Left cardiac atrium (tissue), 4 donors: ENCODE measurements at regions not wholly inside any gene's neighbourhood (a gene's known extent, or its start where the extent isn't known, plus 50 kb on each side); places are given as distances from the start of the nearest gene placed in this dataset.
A peak's percentile ranks its signal among the peaks of the same experiment; 100 is the strongest.
"Not testable (repeated sequence)": the region's sequence is repeated elsewhere in the genome, so short reads cannot be mapped to it uniquely, and the experiment has no call there.

Experiments used
- ATAC-seq, 2 donors: fragments of 200-7000 bp; cut with Tn5 transposase; one replicate each; pipeline ENCODE4 v1.9.1; 2020; ENCODE audit warnings: mild to moderate bottlenecking in 2 of 2, moderate library complexity in 2 of 2
- DNase-seq: peaks from one replicate; pipeline ENCODE4 v3.0.0-alpha.2; 2020
- intact Hi-C, 2 donors: fragments of 100-400 bp; cut with DNase I; formaldehyde crosslinking; loops; one replicate each; pipeline versions ENCODE4 v1.14.1 to v1.15.1; 2022 to 2023
- donor health status: DM: no; HTN: yes; CAD: no.
- donor health status: DM: no; HTN: yes; CAD: no; lungs with severe emphysema.
- donor health status: DM: yes; HTN: yes; CAD: no.
- donor health status: Dilated cardiomyopathy.

DNA sequence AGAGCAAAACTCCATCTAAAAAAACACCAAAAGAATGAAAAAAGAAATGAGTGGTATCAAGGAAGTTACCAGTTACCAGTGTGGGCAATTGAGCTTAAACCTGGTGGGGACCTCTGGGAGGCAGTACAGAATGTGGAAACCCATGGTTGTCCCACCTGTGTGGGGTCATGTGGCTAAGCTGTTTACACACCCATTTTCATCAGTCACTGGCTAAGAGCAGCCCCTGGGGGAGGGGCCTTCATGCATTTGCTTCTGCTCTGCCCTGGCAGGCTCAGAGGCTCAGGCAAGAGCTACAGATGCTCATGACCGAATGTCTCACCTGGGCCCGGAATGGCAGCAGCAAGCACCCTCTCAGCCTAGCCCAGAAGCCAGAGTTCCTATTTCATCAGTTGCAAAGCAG, 126.3 kb upstream of the TRIM73 start:
- peak in 1 of 2 donors; percentile 30 for ATAC-seq
- DNase-seq, intact Hi-C loops: not testable (repeated sequence)

DNA sequence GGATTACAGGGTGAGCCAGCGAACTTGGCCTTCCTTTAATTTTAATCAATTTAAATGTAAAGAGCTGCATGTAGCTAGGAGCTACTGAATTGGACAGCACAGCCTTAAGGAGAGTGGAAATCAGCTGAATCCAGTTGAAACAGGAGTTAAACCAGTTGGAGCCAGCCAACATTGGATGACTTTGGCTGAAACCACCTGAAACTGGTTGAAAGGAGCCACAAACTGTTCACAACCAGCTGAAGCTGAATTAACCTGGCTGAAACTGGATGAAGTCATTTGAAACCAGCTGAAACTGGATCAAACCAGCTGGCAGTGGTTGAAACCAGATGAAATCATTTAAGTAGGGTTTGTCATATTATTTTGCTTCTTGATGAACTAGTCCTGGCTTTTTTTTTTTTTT, 121.3 kb upstream of the TRIM73 start:
- intact Hi-C loops, DNase-seq: not testable (repeated sequence)

More for the DNA sequence above, 121.3 kb upstream of the TRIM73 start:
- ATAC-seq, result not testable (repeated sequence)
